Psoas muscle (tissue), 7 donors: ENCODE measurements at regions not wholly inside any gene's neighbourhood (a gene's known extent, or its start where the extent isn't known, plus 50 kb on each side); places are given as distances from the start of the nearest gene placed in this dataset.

Experiments used
- ATAC-seq, 4 donors: fragments of 200-7000 bp; cut with Tn5 transposase; one replicate each; pipeline ENCODE4 v1.9.1; 2020; ENCODE audit warnings: moderate library complexity in 3 of 4, mild to moderate bottlenecking in 2 of 4
- DNase-seq, 2 donors: peaks; one replicate each; pipeline ENCODE4 v3.0.0-alpha.2; 2020
- H3K27ac ChIP-seq: fragments of 200-600 bp; one replicate; pipeline ENCODE4 v1.8.0; 2022
- H3K27me3 ChIP-seq, 3 donors: fragments of 200-600 bp in 1 of 3; one replicate each; pipeline versions ENCODE4 v1.6.1 to v1.8.0; 2013 to 2022; ENCODE audit warnings: low read length in 2 of 3, mild to moderate bottlenecking in 2 of 3, moderate library complexity in 1 of 3; ENCODE audit not compliant: insufficient read depth in 3 of 3
- H3K36me3 ChIP-seq, 2 donors: fragments of 200-600 bp in 1 of 2; one replicate each; pipeline versions ENCODE4 v1.6.1 to v1.8.0; 2013 to 2022; ENCODE audit warnings: low read depth in 1 of 2, mild to moderate bottlenecking in 1 of 2, moderate library complexity in 1 of 2; ENCODE audit not compliant: insufficient read depth in 1 of 2
- H3K4me1 ChIP-seq: fragments of 200-600 bp; one replicate; pipeline ENCODE4 v1.8.0; 2022
- H3K4me3 ChIP-seq: fragments of 200-600 bp; one replicate; pipeline ENCODE4 v1.8.0; 2022; ENCODE audit warnings: mild to moderate bottlenecking
- H3K9me3 ChIP-seq: fragments of 200-600 bp; one replicate; pipeline ENCODE4 v1.8.0; 2022
- CTCF ChIP-seq: fragments of 200-600 bp; IDR thresholded peaks from one replicate; pipeline ENCODE4 v1.8.0; 2022; ENCODE audit warnings: antibody characterized with exemption
- WGBS, 3 donors: extraction: QIAGEN DNeasy Blood & Tissue Kit; methylation state at CpG; one replicate each; pipeline versions ENCODE4 v1.1.6 to v1.1.7; 2013; 5-methylcytosine and 5-hydroxymethylcytosine counted together
- intact Hi-C, 2 donors: fragments of 100-400 bp; cut with DNase I; formaldehyde crosslinking; loops; one replicate each; pipeline versions ENCODE4 v1.11.0 to v1.14.2; 2022
- donor health status: healthy with polysubstance abuse.
- donor health status: DM: no; HTN: no; CAD: no; lungs with moderate emphysema.
- donor health status: Bipolar disorder and iron deficiency.
- donor health status: healthy.
- donor health status: DM: yes; HTN: yes; CAD: no.
- donor health status: DM: no; HTN: no; CAD: no.
- donor health status: DM: yes; HTN: yes; CAD: no.

GRCh38 chr2:234763002-234763873 lies 188.6 kb upstream of the SH3BP4 start:
- no peaks in the 10 kb centered on the region for H3K4me1 ChIP-seq
- H3K27ac ChIP-seq, result no peak overlapping the region
- no peaks in the 10 kb centered on the region for H3K36me3 ChIP-seq
- peaks cover 0 to 5% (median 5%) of the 10 kb centered on the region in 3 donors for H3K27me3 ChIP-seq
- H3K4me3 ChIP-seq, result no peak overlapping the region
- WGBS, 3 donors, result 52 to 62% (median 56%) methylated on average over 13 of the region's 13 CpGs
- DNase-seq (no peak), ATAC-seq (no peak)
- intact Hi-C loops, result no loop called here
- no peak for TF ChIP-seq CTCF
- H3K9me3 ChIP-seq, result no peaks in the 10 kb centered on the region

- no peak for TF ChIP-seq CTCF
- intact Hi-C loops, result no loop called here
- DNase-seq (no peak), ATAC-seq (no peak)
- H3K27me3 ChIP-seq, result peaks cover 0 to 2% (median 0%) of the 10 kb centered on the region in 3 donors
- no peaks in the 10 kb centered on the region for H3K4me1 ChIP-seq
- 50 to 60% (median 53%) methylated on average over 4 of the region's 4 CpGs for WGBS, 3 donors
- H3K4me3 ChIP-seq, result no peak overlapping the region
- H3K36me3 ChIP-seq, result no peaks in the 10 kb centered on the region
- H3K27ac ChIP-seq, result no peak overlapping the region
- no peaks in the 10 kb centered on the region for H3K9me3 ChIP-seq
These were observed 189.9 kb upstream of the SH3BP4 start for GRCh38 chr2:234761910-234762309.

- 39 to 52% (median 45%) methylated on average over 8 of the region's 8 CpGs for WGBS, 3 donors
- H3K4me1 ChIP-seq, result no peaks in the 10 kb centered on the region
- no peak for ATAC-seq
- DNase-seq, result no peak
- no peak overlapping the region for H3K27ac ChIP-seq
- peaks cover 0 to under 1% (median 0%) of the 10 kb centered on the region in 3 donors for H3K27me3 ChIP-seq
- intact Hi-C loops, result no loop called here
- no peaks in the 10 kb centered on the region for H3K36me3 ChIP-seq
- H3K4me3 ChIP-seq, result no peak overlapping the region
- H3K9me3 ChIP-seq, result no peaks in the 10 kb centered on the region
- no peak for TF ChIP-seq CTCF
These were observed 197.7 kb upstream of the SH3BP4 start for GRCh38 chr2:234754126-234754525.

- WGBS, 3 donors, result 14 to 34% (median 27%) methylated on average over 4 of the region's 4 CpGs
- Histone ChIP-seq H3K4me1 (no peaks in the 10 kb centered on the region), H3K27ac (no peak overlapping the region), H3K9me3 (no peaks in the 10 kb centered on the region), H3K36me3 (no peaks in the 10 kb centered on the region), H3K27me3 (no peaks in the 10 kb centered on the region), H3K4me3 (no peak overlapping the region)
- intact Hi-C loops, result no loop called here
- ATAC-seq, result no peak
- no peak for DNase-seq
- TF ChIP-seq CTCF, result no peak
These were observed 198.1 kb upstream of the SH3BP4 start for GRCh38 chr2:234753701-234754100.
